ENCODE measurements at regions not wholly inside any gene's neighbourhood (a gene's known extent, or its start where the extent isn't known, plus 50 kb on each side); places are given as distances from the start of the nearest gene placed in this dataset.

- TF ChIP-seq POLR2A (IDR thresholded peaks at IDR 0.05; ENCODE audit: low read depth, low read length): no peak
- TF ChIP-seq EZH2 (IDR thresholded peaks at IDR 0.05; ENCODE audit: borderline replicate concordance, low read depth, low read length, severe bottlenecking): no peak
- no peak for TF ChIP-seq MAX (IDR thresholded peaks at IDR 0.05; ENCODE audit: insufficient read depth, insufficient read length)
- no peak for TF ChIP-seq CTCF (IDR thresholded peaks at IDR 0.05; ENCODE audit: extremely low read depth in 1 of 2, insufficient read depth in 1 of 2, low read depth in 1 of 2, low read length in 2 of 2)
- no peak for TF ChIP-seq FOS (IDR thresholded peaks at IDR 0.05; ENCODE audit: borderline replicate concordance, insufficient read depth, low read length)
- TF ChIP-seq POLR2AphosphoS5 (IDR thresholded peaks at IDR 0.05; ENCODE audit: insufficient read depth, low read depth, low read length): no peak
- TF ChIP-seq JUN (IDR thresholded peaks at IDR 0.05; ENCODE audit: borderline replicate concordance, insufficient read depth, insufficient read length, low read depth): no peak
- TF ChIP-seq GATA2 (IDR thresholded peaks at IDR 0.05; ENCODE audit: insufficient read depth, insufficient read length, low read depth, low read length): no peak
Observed at GRCh38 chr12:87283111-87283510, 746.1 kb downstream of the C12orf50 start.

Data from endothelial cell of umbilical vein (primary cell).